Omental fat pad (tissue), 3 donors: ENCODE measurements at regions not wholly inside any gene's neighbourhood (a gene's known extent, or its start where the extent isn't known, plus 50 kb on each side); places are given as distances from the start of the nearest gene placed in this dataset.
"Not testable (repeated sequence)": the region's sequence is repeated elsewhere in the genome, so short reads cannot be mapped to it uniquely, and the experiment has no call there.

Experiments used
- ATAC-seq: fragments of 150-250 bp; one replicate; pipeline ENCODE4 v1.9.1; 2016; ENCODE audit warnings: mild to moderate bottlenecking, moderate library complexity; ENCODE audit not compliant: low FRiP score
- DNase-seq: peaks from one replicate; pipeline ENCODE4 v3.0.0-alpha.2; 2019; ENCODE audit warnings: low spot score
- TF ChIP-seq, protein P1 (sequence below), 3 donors: fragments of 450-650 bp; IDR thresholded peaks; one replicate each; pipeline ENCODE4 v1.5.1; 2016 to 2017; ENCODE audit warnings: antibody characterized with exemption in 3 of 3, mild to moderate bottlenecking in 3 of 3, moderate library complexity in 2 of 3

DNA sequence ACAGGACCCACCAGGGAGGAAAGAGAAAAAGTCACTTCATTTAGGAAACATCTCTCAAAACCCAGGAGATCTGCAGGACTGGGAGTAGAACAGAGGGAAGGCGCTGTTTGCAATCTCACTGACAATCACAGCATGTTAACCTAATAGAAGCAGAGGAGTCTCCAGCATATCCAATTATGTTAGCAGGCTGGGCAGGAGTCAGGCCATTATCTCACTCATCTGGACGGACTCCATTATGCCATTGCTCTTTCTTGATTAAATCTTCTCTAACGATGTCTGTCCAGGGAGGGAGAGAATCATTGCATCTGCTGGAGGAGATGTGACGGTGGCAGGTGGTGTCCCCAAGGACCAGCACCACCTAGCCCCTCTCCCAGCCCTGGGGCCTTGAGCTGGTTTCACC is 203.8 kb upstream of the SFSWAP start:
- no peak for DNase-seq
- TF ChIP-seq, protein P1, sequence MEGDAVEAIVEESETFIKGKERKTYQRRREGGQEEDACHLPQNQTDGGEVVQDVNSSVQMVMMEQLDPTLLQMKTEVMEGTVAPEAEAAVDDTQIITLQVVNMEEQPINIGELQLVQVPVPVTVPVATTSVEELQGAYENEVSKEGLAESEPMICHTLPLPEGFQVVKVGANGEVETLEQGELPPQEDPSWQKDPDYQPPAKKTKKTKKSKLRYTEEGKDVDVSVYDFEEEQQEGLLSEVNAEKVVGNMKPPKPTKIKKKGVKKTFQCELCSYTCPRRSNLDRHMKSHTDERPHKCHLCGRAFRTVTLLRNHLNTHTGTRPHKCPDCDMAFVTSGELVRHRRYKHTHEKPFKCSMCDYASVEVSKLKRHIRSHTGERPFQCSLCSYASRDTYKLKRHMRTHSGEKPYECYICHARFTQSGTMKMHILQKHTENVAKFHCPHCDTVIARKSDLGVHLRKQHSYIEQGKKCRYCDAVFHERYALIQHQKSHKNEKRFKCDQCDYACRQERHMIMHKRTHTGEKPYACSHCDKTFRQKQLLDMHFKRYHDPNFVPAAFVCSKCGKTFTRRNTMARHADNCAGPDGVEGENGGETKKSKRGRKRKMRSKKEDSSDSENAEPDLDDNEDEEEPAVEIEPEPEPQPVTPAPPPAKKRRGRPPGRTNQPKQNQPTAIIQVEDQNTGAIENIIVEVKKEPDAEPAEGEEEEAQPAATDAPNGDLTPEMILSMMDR (IDR thresholded peaks at IDR 0.05), result no peak
- ATAC-seq, result peak; percentile 8

DNA sequence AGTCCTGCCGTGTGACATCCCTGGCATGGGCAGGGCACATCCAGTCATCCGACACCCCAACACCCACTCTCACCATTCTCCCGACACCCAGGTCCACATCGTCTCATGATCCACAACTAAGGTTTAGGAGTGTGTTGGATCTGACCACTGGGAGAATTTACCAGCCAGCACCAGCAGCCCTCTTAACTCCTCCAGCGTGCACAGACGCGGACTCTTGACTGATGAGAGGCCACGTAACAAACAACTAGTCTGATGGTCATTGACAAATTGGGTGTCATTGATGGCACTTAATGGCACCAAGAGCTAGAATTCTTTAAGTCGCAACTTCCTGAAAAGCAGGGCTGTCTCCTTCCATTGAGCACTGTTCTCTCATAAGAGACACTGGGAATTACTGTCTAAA is 203.0 kb upstream of the SFSWAP start:
- no peak for DNase-seq
- no peak for ATAC-seq
- TF ChIP-seq, protein P1 (IDR thresholded peaks at IDR 0.05), result no peak

DNA sequence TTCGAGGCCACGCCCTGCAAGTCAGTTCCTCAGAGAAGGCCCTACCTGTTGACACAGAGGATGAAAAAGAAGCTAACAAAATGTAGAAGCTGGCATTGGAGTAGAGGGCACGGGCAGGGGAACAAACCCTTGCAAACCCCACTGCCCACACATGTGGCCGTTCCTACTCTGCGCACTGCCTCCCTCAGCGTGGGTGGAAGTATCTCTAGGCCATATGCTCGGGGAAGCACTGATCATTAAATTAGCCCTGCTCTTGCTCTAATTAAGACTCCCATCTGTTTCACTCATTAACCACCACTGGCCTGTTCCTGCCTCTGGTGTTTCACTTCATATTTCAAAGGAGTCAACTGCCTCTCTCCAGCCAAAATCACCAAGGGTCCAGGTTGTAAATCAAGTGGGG is 201.2 kb upstream of the SFSWAP start:
- no peak for ATAC-seq
- TF ChIP-seq, protein P1 (IDR thresholded peaks at IDR 0.05), result no peak
- DNase-seq, result no peak

DNA sequence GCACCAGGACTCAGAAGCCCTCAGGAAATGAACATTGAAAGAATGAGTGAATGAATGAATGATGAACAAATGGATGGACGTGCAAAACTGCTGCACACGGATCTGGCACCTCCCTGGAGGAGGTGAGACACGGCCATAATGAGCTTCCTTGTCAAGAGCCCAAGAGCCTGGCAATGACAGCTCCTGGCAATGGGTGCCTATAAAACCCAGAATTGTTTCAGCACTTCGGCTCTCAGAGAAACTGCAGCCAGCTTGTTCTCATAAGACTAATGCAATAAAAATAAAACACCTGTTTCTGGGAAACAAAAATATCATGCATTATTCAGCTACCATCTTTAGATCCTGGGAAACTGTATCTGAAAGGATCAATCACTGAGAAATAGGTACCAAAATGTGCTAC is 200.5 kb upstream of the SFSWAP start:
- no peak for ATAC-seq
- no peak for DNase-seq
- TF ChIP-seq, protein P1 (IDR thresholded peaks at IDR 0.05), result no peak

DNA sequence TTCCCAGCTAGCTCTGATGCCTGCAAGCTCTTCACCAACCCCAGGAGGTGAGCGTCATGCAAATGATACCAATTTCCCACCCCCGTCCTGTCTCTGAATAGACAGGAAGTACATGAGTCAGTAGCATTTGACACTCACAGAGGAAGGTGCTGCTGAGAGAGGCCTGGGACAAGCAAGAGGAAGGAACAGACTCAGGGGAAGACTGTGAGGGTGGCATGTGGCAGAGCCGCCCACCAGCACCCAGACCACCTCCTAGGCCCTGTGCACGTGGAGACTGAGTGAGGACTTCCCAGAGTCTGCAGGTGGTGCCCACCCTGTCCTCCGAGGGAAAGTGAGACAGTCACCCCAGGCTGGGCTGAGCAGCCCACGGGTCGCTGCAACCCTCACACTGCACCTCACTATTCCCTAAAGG is 199.5 kb upstream of the SFSWAP start:
- ATAC-seq (no peak), DNase-seq (no peak)
- TF ChIP-seq, protein P1 (IDR thresholded peaks at IDR 0.05), result no peak

DNA sequence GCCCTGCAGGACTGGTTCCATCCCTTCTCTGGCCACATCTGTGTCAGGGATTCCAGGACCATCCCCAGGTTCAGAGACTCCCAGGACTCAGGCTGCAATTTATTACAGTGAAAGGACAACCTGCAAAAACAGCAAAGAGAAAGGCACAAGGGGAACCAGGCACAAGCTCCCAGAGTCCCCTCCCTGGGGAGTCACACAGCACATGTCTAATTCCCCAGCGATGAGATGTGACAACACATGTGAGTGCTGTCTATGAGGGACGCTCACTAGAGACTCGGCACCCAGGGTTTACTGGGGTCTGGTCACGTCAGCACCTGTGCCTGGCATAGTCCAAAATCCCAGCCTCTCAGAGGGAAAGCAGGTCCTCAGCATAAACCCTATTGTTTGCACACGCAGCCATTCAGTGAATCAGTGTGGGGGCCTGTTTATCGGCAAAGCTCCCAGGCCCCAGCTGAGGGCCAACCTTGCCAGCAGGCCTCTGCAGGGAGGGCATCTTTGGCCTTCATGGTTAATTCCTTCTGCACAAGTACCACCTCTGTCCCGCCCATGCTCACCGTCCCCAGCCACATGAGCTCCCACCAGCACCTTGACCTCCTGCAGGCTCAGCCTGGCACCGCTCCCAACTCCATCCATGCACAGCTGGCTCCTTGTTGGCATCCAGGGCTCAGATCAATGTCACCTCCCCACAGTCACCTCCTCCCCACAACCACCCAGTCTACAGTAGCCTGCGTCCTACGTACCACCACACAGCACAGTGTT is 198.9 kb upstream of the SFSWAP start:
- ATAC-seq (no peak), DNase-seq (no peak)
- TF ChIP-seq, protein P1 (IDR thresholded peaks at IDR 0.05), result no peak

DNA sequence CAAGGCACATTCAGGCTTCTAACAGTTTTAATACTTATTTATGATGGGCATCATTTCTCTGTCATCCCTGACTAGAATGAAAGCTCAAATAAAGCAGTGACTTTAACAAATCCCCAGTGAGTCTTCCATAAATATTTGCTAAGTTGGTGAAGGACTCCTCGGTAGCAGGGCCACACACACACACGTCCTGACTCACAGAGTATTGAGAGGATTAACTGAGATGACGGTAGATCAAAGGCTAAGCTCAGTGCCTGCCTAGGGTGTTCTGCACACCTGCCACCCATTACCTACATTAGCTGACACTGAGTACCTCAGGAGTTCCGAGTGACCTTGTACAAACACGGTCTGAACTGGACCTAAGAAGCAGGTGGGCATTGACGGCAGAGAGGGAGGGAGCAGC is 197.3 kb upstream of the SFSWAP start:
- TF ChIP-seq, protein P1 (IDR thresholded peaks at IDR 0.05), result no peak
- ATAC-seq, result no peak
- no peak for DNase-seq

DNA sequence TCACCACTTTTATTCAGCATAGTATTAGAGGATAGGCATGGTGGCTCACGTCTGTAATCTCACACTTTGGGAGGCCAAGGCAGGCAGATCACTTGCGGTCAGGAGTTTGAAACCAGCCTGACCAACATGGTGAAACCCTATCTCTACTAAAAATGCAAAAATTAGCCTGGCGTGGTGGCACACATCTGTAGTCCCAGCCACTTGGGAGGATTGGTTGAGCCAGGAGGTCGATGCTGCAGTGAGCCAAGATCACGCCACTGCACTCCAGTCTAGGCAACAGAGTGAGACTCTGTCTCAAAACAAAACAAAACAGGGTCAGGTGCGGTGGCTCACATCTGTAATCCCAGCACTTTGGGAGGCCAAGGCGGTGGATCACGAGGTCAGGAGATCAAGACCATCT is 190.3 kb upstream of the SFSWAP start:
- not testable (repeated sequence) for ATAC-seq, DNase-seq
